ENCODE measurements at regions not wholly inside any gene's neighbourhood (a gene's known extent, or its start where the extent isn't known, plus 50 kb on each side); places are given as distances from the start of the nearest gene placed in this dataset.

GRCh38 chr2:185185044-185185443 lies 553.6 kb upstream of the FSIP2 start:
- Mint-ChIP-seq H3K27ac (no peak overlapping the region), H3K4me1 (ENCODE audit: low read depth) (no peaks in the 10 kb centered on the region), H3K36me3 (ENCODE audit: low read depth) (no peaks in the 10 kb centered on the region), H3K27me3 (ENCODE audit: insufficient read depth) (no peaks in the 10 kb centered on the region), H3K9me3 (peaks cover 8% of the 10 kb centered on the region; the same call in 1 of the 2 replicates), H3K4me3 (no peak overlapping the region)
- TF ChIP-seq CTCF (IDR thresholded peaks at IDR 0.05) = no peak
- DNase-seq = no peak

GRCh38 chr2:185187421-185187820 lies 551.2 kb upstream of the FSIP2 start:
- Mint-ChIP-seq H3K27ac (no peak overlapping the region), H3K9me3 (peaks cover 25% of the 10 kb centered on the region), H3K36me3 (ENCODE audit: low read depth) (no peaks in the 10 kb centered on the region), H3K27me3 (ENCODE audit: insufficient read depth) (no peaks in the 10 kb centered on the region), H3K4me1 (ENCODE audit: low read depth) (no peaks in the 10 kb centered on the region), H3K4me3 (no peak overlapping the region)
- no peak for DNase-seq
- TF ChIP-seq CTCF (IDR thresholded peaks at IDR 0.05) = no peak

- peaks cover 36% of the 10 kb centered on the region for H3K9me3 Mint-ChIP-seq
- H3K27me3 Mint-ChIP-seq (ENCODE audit: insufficient read depth) = peaks cover under 1% of the 10 kb centered on the region; the same call in 1 of the 2 replicates
- TF ChIP-seq CTCF (IDR thresholded peaks at IDR 0.05) = no peak
Measured at GRCh38 chr2:185188656-185189055, 549.9 kb upstream of the FSIP2 start.

GRCh38 chr2:185201063-185201462 lies 537.5 kb upstream of the FSIP2 start:
- Mint-ChIP-seq H3K27ac (no peak overlapping the region), H3K9me3 (peaks cover 15% of the 10 kb centered on the region), H3K4me1 (ENCODE audit: low read depth) (no peaks in the 10 kb centered on the region), H3K27me3 (ENCODE audit: insufficient read depth) (no peaks in the 10 kb centered on the region), H3K4me3 (no peak overlapping the region), H3K36me3 (ENCODE audit: low read depth) (no peaks in the 10 kb centered on the region)
- TF ChIP-seq CTCF (IDR thresholded peaks at IDR 0.05) = no peak
- DNase-seq = no peak

More at GRCh38 chr2:185188656-185189055, 549.9 kb upstream of the FSIP2 start:
- Mint-ChIP-seq H3K4me3 (no peak overlapping the region), H3K4me1 (ENCODE audit: low read depth) (no peaks in the 10 kb centered on the region), H3K27ac (no peak overlapping the region), H3K36me3 (ENCODE audit: low read depth) (no peaks in the 10 kb centered on the region)
- no peak for DNase-seq

GRCh38 chr2:185202381-185202780 lies 536.2 kb upstream of the FSIP2 start:
- Mint-ChIP-seq H3K27ac (no peak overlapping the region), H3K4me3 (no peak overlapping the region), H3K36me3 (ENCODE audit: low read depth) (no peaks in the 10 kb centered on the region), H3K27me3 (ENCODE audit: insufficient read depth) (no peaks in the 10 kb centered on the region), H3K9me3 (peaks cover 9% of the 10 kb centered on the region), H3K4me1 (ENCODE audit: low read depth) (no peaks in the 10 kb centered on the region)
- DNase-seq = no peak
- no peak for TF ChIP-seq CTCF (IDR thresholded peaks at IDR 0.05)

GRCh38 chr2:185202945-185203528 lies 535.6 kb upstream of the FSIP2 start:
- peaks cover 7% of the 10 kb centered on the region for H3K9me3 Mint-ChIP-seq
- no peak overlapping the region for H3K27ac Mint-ChIP-seq
- DNase-seq = no peak
- H3K4me1 Mint-ChIP-seq (ENCODE audit: low read depth) = no peaks in the 10 kb centered on the region
- no peaks in the 10 kb centered on the region for H3K27me3 Mint-ChIP-seq (ENCODE audit: insufficient read depth)
- no peaks in the 10 kb centered on the region for H3K36me3 Mint-ChIP-seq (ENCODE audit: low read depth)
- TF ChIP-seq CTCF (IDR thresholded peaks at IDR 0.05) = no peak
- H3K4me3 Mint-ChIP-seq = no peak overlapping the region

All from HFFc6 (cell line).